GM23248 (cell line): ENCODE measurements at regions not wholly inside any gene's neighbourhood (a gene's known extent, or its start where the extent isn't known, plus 50 kb on each side); places are given as distances from the start of the nearest gene placed in this dataset.

ENCODE experiments used
- DNase-seq: peaks from one replicate; pipeline ENCODE4 v3.0.0-alpha.2; 2015
- H2AFZ ChIP-seq: fragments of 200-600 bp; sonication (generic); 2 replicates; pipeline ENCODE4 v1.6.1; 2016; ENCODE audit warnings: antibody characterized with exemption
- H3F3A ChIP-seq: fragments of 200-600 bp; sonication (generic); 2 replicates; pipeline ENCODE4 v1.6.1; 2016; ENCODE audit warnings: mild to moderate bottlenecking, antibody characterized with exemption, mixed run types; ENCODE audit not compliant: insufficient read depth
- H3K27ac ChIP-seq: fragments of 200-600 bp; sonication (generic); 2 replicates; pipeline ENCODE4 v1.5.1; 2016; ENCODE audit warnings: mild to moderate bottlenecking
- H3K27me3 ChIP-seq: fragments of 200-600 bp; sonication (generic); replicated peaks from 2 replicates; pipeline ENCODE4 v1.6.1; 2016; ENCODE audit warnings: mild to moderate bottlenecking; ENCODE audit not compliant: insufficient read depth
- H3K36me3 ChIP-seq: fragments of 200-600 bp; sonication (generic); 2 replicates; pipeline ENCODE4 v1.6.1; 2016; ENCODE audit warnings: low read depth, mild to moderate bottlenecking
- H3K4me1 ChIP-seq: fragments of 200-600 bp; sonication (generic); 2 replicates; pipeline ENCODE4 v1.6.1; 2016; ENCODE audit warnings: mild to moderate bottlenecking; ENCODE audit not compliant: insufficient read depth
- H3K4me2 ChIP-seq: fragments of 200-600 bp; sonication (generic); one replicate; pipeline ENCODE4 v1.6.1; 2016; ENCODE audit warnings: mild to moderate bottlenecking; ENCODE audit not compliant: unreplicated experiment
- H3K4me3 ChIP-seq: fragments of 200-600 bp; sonication (generic); 2 replicates; pipeline ENCODE4 v1.5.1; 2016; ENCODE audit warnings: mild to moderate bottlenecking
- H3K79me2 ChIP-seq: fragments of 200-600 bp; sonication (generic); 2 replicates; pipeline ENCODE4 v1.6.1; 2016; ENCODE audit warnings: mild to moderate bottlenecking; ENCODE audit not compliant: insufficient read depth
- H3K9ac ChIP-seq: fragments of 200-600 bp; sonication (generic); 2 replicates; pipeline ENCODE4 v1.6.1; 2016; ENCODE audit warnings: mild to moderate bottlenecking
- H3K9me2 ChIP-seq: fragments of 200-600 bp; sonication (generic); 2 replicates; pipeline ENCODE4 v1.6.1; 2016; ENCODE audit warnings: mixed run types, mild to moderate bottlenecking, moderate library complexity; ENCODE audit not compliant: insufficient read depth
- H3K9me3 ChIP-seq: fragments of 200-600 bp; sonication (generic); one replicate; pipeline ENCODE4 v1.6.1; 2017; ENCODE audit warnings: low read depth
- H4K20me1 ChIP-seq: fragments of 200-600 bp; sonication (generic); 2 replicates; pipeline ENCODE4 v1.6.0; 2016; ENCODE audit not compliant: insufficient read depth
- EZH2 ChIP-seq: fragments of 200-600 bp; sonication (generic); IDR thresholded peaks from 2 replicates; pipeline ENCODE4 v1.6.1; 2018; ENCODE audit warnings: antibody characterized with exemption, mild to moderate bottlenecking; ENCODE audit not compliant: insufficient read depth, poor library complexity, severe bottlenecking
- EZH2phosphoT487 ChIP-seq: fragments of 200-600 bp; sonication (generic); IDR thresholded peaks from 2 replicates; pipeline ENCODE4 v1.6.1; 2018; ENCODE audit warnings: antibody characterized with exemption, moderate library complexity, mild to moderate bottlenecking, low read depth; ENCODE audit not compliant: insufficient read depth
- WGBS, 2 experiments: methylation state at CpG; one replicate each; pipeline ENCODE4 v1.1.6; 2015 to 2017; ENCODE audit warnings: low lambda C conversion rate in 2 of 2, low coverage in 1 of 2; ENCODE audit errors: missing lambda C conversion rate in 2 of 2; 5-methylcytosine and 5-hydroxymethylcytosine counted together
- in situ Hi-C: fragments of 300-500 bp; cut with MboI; formaldehyde crosslinking; loops from 2 replicates; pipeline ENCODE4 v1.15.0; 2020

DNA sequence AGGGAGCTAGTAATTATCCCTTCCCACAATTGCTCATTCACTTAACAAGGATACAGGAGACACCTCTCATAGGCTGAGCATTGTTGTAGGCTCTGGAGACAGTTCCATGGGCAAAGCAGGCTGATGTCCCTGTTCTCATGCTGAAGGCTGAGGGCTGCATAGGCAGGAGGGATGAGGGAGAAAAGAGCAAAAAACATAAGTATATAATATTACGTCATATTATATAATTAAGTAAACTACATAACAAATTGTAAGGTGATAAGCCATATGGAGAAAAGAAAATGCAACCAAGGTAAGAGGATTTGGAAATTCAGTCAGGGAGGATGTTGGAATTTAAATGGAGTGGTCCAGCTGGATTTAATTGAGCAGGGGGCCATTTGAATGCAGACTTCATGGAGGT is 380.6 kb upstream of the ST6GAL2 start:
- H3K4me3 ChIP-seq = no peak overlapping the region
- no peak overlapping the region for H3K27ac ChIP-seq
- no peaks in the 10 kb centered on the region for H3F3A ChIP-seq
- H3K4me2 ChIP-seq = no peak overlapping the region
- H3K4me1 ChIP-seq = no peaks in the 10 kb centered on the region
- no peaks in the 10 kb centered on the region for H3K9me2 ChIP-seq
- in situ Hi-C loops = no loop called here
- no peaks in the 10 kb centered on the region for H3K27me3 ChIP-seq
- H2AFZ ChIP-seq = no peak overlapping the region
- no peaks in the 10 kb centered on the region for H4K20me1 ChIP-seq
- H3K79me2 ChIP-seq = no peaks in the 10 kb centered on the region
- no peaks in the 10 kb centered on the region for H3K9me3 ChIP-seq
- 44% methylated on average over 1 of the region's 1 CpG for WGBS, 2 experiments
- TF ChIP-seq EZH2 = no peak
- TF ChIP-seq EZH2phosphoT487 = no peak
- DNase-seq = no peak
- H3K36me3 ChIP-seq = no peaks in the 10 kb centered on the region
- no peak overlapping the region for H3K9ac ChIP-seq

GRCh38 chr2:107267086-107267485 is 381.1 kb upstream of the ST6GAL2 start:
- WGBS, 2 experiments = 24 to 42% methylated on average over 3 of the region's 3 CpGs
- no peaks in the 10 kb centered on the region for H3K27me3 ChIP-seq
- no peak overlapping the region for H2AFZ ChIP-seq
- H3K27ac ChIP-seq = no peak overlapping the region
- H4K20me1 ChIP-seq = no peaks in the 10 kb centered on the region
- TF ChIP-seq EZH2 (no peak), EZH2phosphoT487 (no peak)
- no peaks in the 10 kb centered on the region for H3K9me2 ChIP-seq
- no peaks in the 10 kb centered on the region for H3F3A ChIP-seq
- in situ Hi-C loops = no loop called here
- no peaks in the 10 kb centered on the region for H3K4me1 ChIP-seq
- H3K79me2 ChIP-seq = no peaks in the 10 kb centered on the region
- no peak overlapping the region for H3K4me2 ChIP-seq
- H3K4me3 ChIP-seq = no peak overlapping the region
- H3K36me3 ChIP-seq = no peaks in the 10 kb centered on the region
- no peak for DNase-seq
- no peak overlapping the region for H3K9ac ChIP-seq
- H3K9me3 ChIP-seq = no peaks in the 10 kb centered on the region

GRCh38 chr2:107276034-107276433 is 390.1 kb upstream of the ST6GAL2 start:
- H3F3A ChIP-seq = no peaks in the 10 kb centered on the region
- in situ Hi-C loops = no loop called here

DNA sequence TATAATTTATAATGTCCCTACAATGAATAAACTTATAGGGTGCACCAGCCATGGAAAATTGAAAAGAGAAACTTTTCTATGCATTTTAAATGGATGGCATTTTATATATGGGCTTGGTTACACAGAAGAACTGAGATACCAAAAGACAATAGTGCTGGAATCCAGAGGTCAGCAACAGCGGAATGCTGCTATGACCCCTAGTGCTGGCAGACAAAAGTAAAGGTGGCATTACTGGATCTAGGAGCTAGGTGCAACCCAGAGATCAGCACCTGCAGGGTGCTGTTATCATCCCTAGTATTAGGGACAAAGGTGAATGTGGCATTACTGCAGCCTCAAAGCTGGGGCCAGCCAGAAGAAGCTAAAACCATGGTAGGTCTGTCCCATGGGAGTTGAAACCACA is 392.7 kb upstream of the ST6GAL2 start:
- no peak overlapping the region for H3K4me2 ChIP-seq
- in situ Hi-C loops = no loop called here
- H3K27ac ChIP-seq = no peak overlapping the region
- no peak for TF ChIP-seq EZH2phosphoT487
- TF ChIP-seq EZH2 = no peak
- no peaks in the 10 kb centered on the region for H3K36me3 ChIP-seq
- no peaks in the 10 kb centered on the region for H3F3A ChIP-seq
- no peak for DNase-seq
- H3K9me2 ChIP-seq = no peaks in the 10 kb centered on the region
- WGBS, 2 experiments = 38 to 50% methylated on average over 1 of the region's 1 CpG
- no peak overlapping the region for H2AFZ ChIP-seq
- no peaks in the 10 kb centered on the region for H4K20me1 ChIP-seq
- H3K4me3 ChIP-seq = no peak overlapping the region
- no peaks in the 10 kb centered on the region for H3K79me2 ChIP-seq
- H3K27me3 ChIP-seq = peaks cover 14% of the 10 kb centered on the region
- H3K4me1 ChIP-seq = no peaks in the 10 kb centered on the region
- H3K9ac ChIP-seq = no peak overlapping the region
- no peaks in the 10 kb centered on the region for H3K9me3 ChIP-seq

More at GRCh38 chr2:107276034-107276433, 390.1 kb upstream of the ST6GAL2 start:
- no peaks in the 10 kb centered on the region for H3K9me2 ChIP-seq
- TF ChIP-seq EZH2 (no peak), EZH2phosphoT487 (no peak)
- H3K36me3 ChIP-seq = no peaks in the 10 kb centered on the region
- 15 to 17% methylated on average over 2 of the region's 2 CpGs for WGBS, 2 experiments
- no peaks in the 10 kb centered on the region for H3K79me2 ChIP-seq
- H2AFZ ChIP-seq = no peak overlapping the region
- no peak overlapping the region for H3K4me2 ChIP-seq
- no peaks in the 10 kb centered on the region for H4K20me1 ChIP-seq
- no peak overlapping the region for H3K4me3 ChIP-seq
- H3K27me3 ChIP-seq = peaks cover 14% of the 10 kb centered on the region
- H3K9me3 ChIP-seq = no peaks in the 10 kb centered on the region
- H3K4me1 ChIP-seq = no peaks in the 10 kb centered on the region
- no peak overlapping the region for H3K27ac ChIP-seq
- no peak for DNase-seq
- H3K9ac ChIP-seq = no peak overlapping the region

DNA sequence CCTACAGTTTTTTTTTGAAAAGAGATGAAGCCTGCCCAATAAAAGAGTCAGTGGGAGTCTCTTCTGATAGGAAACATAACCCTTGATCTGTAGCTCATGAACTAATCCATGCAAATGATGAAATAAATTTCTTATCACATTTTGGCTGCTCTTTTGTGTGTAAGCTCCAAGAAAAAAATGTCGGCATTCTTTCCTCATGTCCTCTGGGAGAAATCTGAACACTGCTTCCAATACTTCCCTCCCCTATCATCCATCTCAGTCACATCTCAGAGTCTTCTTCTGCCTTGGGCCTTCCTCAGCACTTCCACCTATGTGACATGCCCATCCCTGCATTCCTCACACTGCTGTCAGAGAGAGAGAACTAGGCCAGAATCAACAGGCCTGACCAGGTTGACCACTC is 395.7 kb upstream of the ST6GAL2 start:
- H3K9me3 ChIP-seq = no peaks in the 10 kb centered on the region
- H3K9me2 ChIP-seq = no peaks in the 10 kb centered on the region
- H4K20me1 ChIP-seq = no peaks in the 10 kb centered on the region
- H2AFZ ChIP-seq = no peak overlapping the region
- no peak for TF ChIP-seq EZH2phosphoT487
- no peak for TF ChIP-seq EZH2
- no peak overlapping the region for H3K4me3 ChIP-seq
- no peaks in the 10 kb centered on the region for H3K36me3 ChIP-seq
- in situ Hi-C loops = no loop called here
- H3F3A ChIP-seq = no peaks in the 10 kb centered on the region
- no peak for DNase-seq
- no peak overlapping the region for H3K27ac ChIP-seq
- no peak overlapping the region for H3K4me2 ChIP-seq
- no peaks in the 10 kb centered on the region for H3K79me2 ChIP-seq
- no peaks in the 10 kb centered on the region for H3K4me1 ChIP-seq
- WGBS, 2 experiments = 4 to 7% methylated on average over 1 of the region's 1 CpG
- H3K27me3 ChIP-seq = peaks cover 3% of the 10 kb centered on the region
- H3K9ac ChIP-seq = no peak overlapping the region
